Hematopoietic multipotent progenitor cell treated with erythropoietin and hydrocortisone succinate and interleukin-3 and kit ligand, for 15 days (in vitro differentiated cells): ENCODE measurements at regions not wholly inside any gene's neighbourhood (a gene's known extent, or its start where the extent isn't known, plus 50 kb on each side); places are given as distances from the start of the nearest gene placed in this dataset.
"Not testable (repeated sequence)": the region's sequence is repeated elsewhere in the genome, so short reads cannot be mapped to it uniquely, and the experiment has no call there.

ENCODE experiments used
- DNase-seq: peaks from one replicate; pipeline ENCODE4 v3.0.0-alpha.2; 2015; ENCODE audit warnings: low spot score

- DNase-seq = no peak
Measured at GRCh38 chr2:16464641-16465040, 201.0 kb downstream of the CYRIA start.

- no peak for DNase-seq
Measured at GRCh38 chr2:16462958-16463357, 202.7 kb downstream of the CYRIA start.

- no peak for DNase-seq
Measured at GRCh38 chr2:16461672-16462071, 204.0 kb downstream of the CYRIA start.

GRCh38 chr2:16459606-16460005 is 206.0 kb downstream of the CYRIA start:
- DNase-seq = no peak

GRCh38 chr2:16454621-16455020 is 211.0 kb downstream of the CYRIA start:
- DNase-seq = no peak

GRCh38 chr2:16452123-16452522 is 213.5 kb downstream of the CYRIA start:
- no peak for DNase-seq

- DNase-seq = no peak
Measured at GRCh38 chr2:16446706-16447105, 218.9 kb downstream of the CYRIA start.

- no peak for DNase-seq
Measured at GRCh38 chr2:16442971-16443370, 222.7 kb downstream of the CYRIA start.

- no peak for DNase-seq
Measured at GRCh38 chr2:16441431-16441830, 224.2 kb downstream of the CYRIA start.

- no peak for DNase-seq
Measured at GRCh38 chr2:16440898-16441297, 224.7 kb downstream of the CYRIA start.

GRCh38 chr2:16438613-16439321 is 226.9 kb downstream of the CYRIA start:
- DNase-seq = no peak

- no peak for DNase-seq
Measured at GRCh38 chr2:16437189-16437588, 228.4 kb downstream of the CYRIA start.

- no peak for DNase-seq
Measured at GRCh38 chr2:16434393-16434792, 231.2 kb downstream of the CYRIA start.

- DNase-seq = no peak
Measured at GRCh38 chr2:16430846-16431245, 234.8 kb downstream of the CYRIA start.

- no peak for DNase-seq
Measured at GRCh38 chr2:16429431-16430145, 236.0 kb downstream of the CYRIA start.

- no peak for DNase-seq
Measured at GRCh38 chr2:16429002-16429401, 236.6 kb downstream of the CYRIA start.

GRCh38 chr2:16425462-16426336 is 239.9 kb downstream of the CYRIA start:
- DNase-seq = no peak

GRCh38 chr2:16420421-16420820 is 245.2 kb downstream of the CYRIA start:
- DNase-seq = no peak

- no peak for DNase-seq
Measured at GRCh38 chr2:16417726-16418125, 247.9 kb downstream of the CYRIA start.

- DNase-seq = no peak
Measured at GRCh38 chr2:16416651-16417050, 249.0 kb downstream of the CYRIA start.

- not testable (repeated sequence) for DNase-seq
Measured at GRCh38 chr2:16415861-16416260, 249.8 kb downstream of the CYRIA start.

- no peak for DNase-seq
Measured at GRCh38 chr2:16413947-16414346, 251.7 kb downstream of the CYRIA start.

- DNase-seq = no peak
Measured at GRCh38 chr2:16413285-16413684, 252.3 kb downstream of the CYRIA start.
